NT2/D1 (cell line): ENCODE measurements at regions not wholly inside any gene's neighbourhood (a gene's known extent, or its start where the extent isn't known, plus 50 kb on each side); places are given as distances from the start of the nearest gene placed in this dataset.

Source experiments
- YY1 ChIP-seq: IDR thresholded peaks from 2 replicates; pipeline ENCODE4 v1.6.1; 2011; ENCODE audit not compliant: insufficient read length, insufficient read depth
- ZNF274 ChIP-seq: IDR thresholded peaks from 2 replicates; pipeline ENCODE4 v1.6.1; 2011; ENCODE audit warnings: mild to moderate bottlenecking, low read depth, low read length

DNA sequence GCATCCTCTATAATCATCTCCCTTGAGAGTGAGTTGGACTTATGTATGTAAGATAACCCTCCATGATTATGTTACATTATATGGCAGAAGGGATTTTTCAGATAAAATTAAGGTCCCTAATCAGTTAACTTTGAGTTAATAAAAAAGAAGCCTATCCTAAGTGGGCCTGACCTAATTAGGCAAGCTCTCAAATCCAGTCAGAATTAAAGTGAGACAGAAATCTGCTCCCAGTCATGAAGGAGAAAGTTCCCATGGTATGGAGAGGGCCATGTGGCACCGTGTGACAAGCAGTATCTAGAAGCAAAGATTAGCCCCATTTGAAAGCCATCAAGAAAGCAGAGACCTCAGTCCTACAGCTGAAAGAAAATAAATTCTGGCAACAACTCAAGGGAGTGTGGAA is 202.4 kb downstream of the PRELID2 start:
- TF ChIP-seq ZNF274, result no peak
- TF ChIP-seq YY1, result no peak
